Heart left ventricle (tissue), 13 donors: ENCODE measurements at regions not wholly inside any gene's neighbourhood (a gene's known extent, or its start where the extent isn't known, plus 50 kb on each side); places are given as distances from the start of the nearest gene placed in this dataset.

Experiments used
- CTCF ChIP-seq, 12 donors: fragments of 200-600 bp; sonication (generic) in 4 of 12; IDR thresholded peaks; one replicate each; pipeline versions ENCODE4 v1.5.0 to v1.8.0; 2018 to 2022; ENCODE audit warnings: antibody characterized with exemption in 12 of 12, mild to moderate bottlenecking in 5 of 12
- POLR2A ChIP-seq, 2 donors: fragments of 450-650 bp; IDR thresholded peaks; one replicate each; pipeline ENCODE4 v1.6.1; 2017; ENCODE audit warnings: antibody characterized with exemption in 2 of 2, mild to moderate bottlenecking in 2 of 2, moderate library complexity in 2 of 2
- donor health status: ischemic (EF 13 %, LVEDD 7.1; RV severe dilation, severe dysfunction).
- donor health status: DM: no; HTN: yes; CAD: no.
- donor health status: DM: no; HTN: no; CAD: no.
- donor health status: ischemic (EF 25% LVEDD 6.9; RV normal size, moderate dysfunction).
- donor health status: ischemic (EF 25% LVEDD 5.7; RV mildly dilated, moderate dysfunction).
- donor health status: ischemic (EF 35%, LVEDD 5.7; RV mildly dilated, moderate dysfunction).
- donor health status: nonischemic (EF 11% LVEDD 7.7; RV severe dilation, severe dysfunction).
- donor health status: DM: yes; HTN: yes; CAD: no.
- donor health status: PGD.
- donor health status: ischemic (EF 29% LVEDD 5.4; RV normal size, mild dysfunction).
- donor health status: nonischemic (EF 23%, LVEDD 6.1; RV moderate dilation, normal function).

DNA sequence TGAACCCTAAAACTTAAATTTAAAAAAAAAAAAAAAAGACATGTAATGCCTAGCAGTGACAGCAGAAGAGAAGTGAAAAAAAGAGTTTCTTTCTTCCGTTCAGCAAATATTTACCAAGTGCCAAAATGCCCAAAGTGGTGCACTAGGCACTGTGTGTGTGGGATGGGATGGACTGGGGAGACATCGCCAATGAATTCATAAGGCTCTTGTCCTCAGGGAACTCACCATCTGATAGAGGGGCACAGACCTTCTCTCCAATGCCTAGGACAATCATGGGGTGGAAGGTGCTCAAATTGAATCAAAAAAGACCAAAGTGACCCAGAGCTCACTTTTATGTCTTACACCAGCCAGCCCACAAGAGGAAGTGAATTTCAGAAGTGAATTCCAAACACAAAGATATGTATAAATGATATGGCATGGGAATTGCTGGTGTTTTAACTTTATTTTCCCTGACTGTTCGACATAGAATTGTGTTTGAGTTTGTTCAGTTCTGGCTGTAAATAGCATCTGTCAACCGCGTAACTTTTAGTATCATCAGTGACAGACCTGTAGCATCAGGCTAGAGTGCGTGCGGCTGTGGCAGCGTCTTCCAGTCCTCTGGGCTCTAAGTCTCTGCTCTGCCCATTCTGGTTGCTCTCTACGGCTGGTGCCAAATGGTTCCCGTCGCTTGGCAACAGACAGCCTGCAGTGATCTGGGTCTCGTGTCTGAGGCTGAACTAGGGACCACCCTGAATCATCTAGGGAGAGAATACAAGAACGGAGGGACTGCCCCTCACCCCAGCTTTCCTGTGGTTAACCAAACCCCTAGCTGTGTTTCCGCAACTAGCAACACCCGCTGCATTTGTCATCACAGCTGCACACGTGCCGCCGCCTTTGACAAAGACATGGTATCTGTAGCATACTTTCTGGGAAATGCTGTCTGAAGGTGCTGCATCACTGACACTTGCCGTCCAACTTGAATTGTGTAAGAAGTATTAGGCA, 154.0 kb upstream of the THBS1 start:
- TF ChIP-seq CTCF (IDR thresholded peaks at IDR 0.05) (no peak), POLR2A (IDR thresholded peaks at IDR 0.05) (no peak)
